HG02981 (cell line): ENCODE measurements at regions not wholly inside any gene's neighbourhood (a gene's known extent, or its start where the extent isn't known, plus 50 kb on each side); places are given as distances from the start of the nearest gene placed in this dataset.

Source experiments
- ATAC-seq: cut with Tn5 transposase; IDR thresholded peaks from one replicate; pipeline ENCODE4 v1.9.1; 2021; ENCODE audit warnings: mild to moderate bottlenecking, moderate library complexity; ENCODE audit not compliant: unreplicated experiment

GRCh38 chr9:88658311-88658822 lies 123.4 kb downstream of the NXNL2 start:
- no peak for ATAC-seq

GRCh38 chr9:88659126-88659525 lies 124.1 kb downstream of the NXNL2 start:
- no peak for ATAC-seq

DNA sequence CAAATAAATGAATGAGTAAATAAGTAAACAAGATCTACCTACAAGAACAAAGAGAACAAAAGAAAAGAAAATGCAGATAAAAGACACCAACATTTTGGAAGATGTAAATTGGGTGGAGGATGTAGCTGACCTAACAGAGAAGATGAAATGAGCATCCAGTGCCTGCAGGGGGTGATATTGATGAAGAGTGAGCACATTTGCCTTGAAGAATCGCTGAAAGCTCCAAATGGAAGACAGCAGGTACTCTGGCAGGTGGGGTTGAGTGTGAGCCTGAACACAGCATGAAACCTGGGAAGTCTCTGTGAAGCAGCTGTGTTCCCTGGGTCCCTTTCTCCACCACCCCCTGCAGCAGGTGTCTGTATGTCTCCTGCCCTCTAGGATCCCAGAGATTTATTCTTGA lies 125.6 kb downstream of the NXNL2 start:
- no peak for ATAC-seq

- no peak for ATAC-seq
Measured at GRCh38 chr9:88661759-88662158, 126.8 kb downstream of the NXNL2 start.

DNA sequence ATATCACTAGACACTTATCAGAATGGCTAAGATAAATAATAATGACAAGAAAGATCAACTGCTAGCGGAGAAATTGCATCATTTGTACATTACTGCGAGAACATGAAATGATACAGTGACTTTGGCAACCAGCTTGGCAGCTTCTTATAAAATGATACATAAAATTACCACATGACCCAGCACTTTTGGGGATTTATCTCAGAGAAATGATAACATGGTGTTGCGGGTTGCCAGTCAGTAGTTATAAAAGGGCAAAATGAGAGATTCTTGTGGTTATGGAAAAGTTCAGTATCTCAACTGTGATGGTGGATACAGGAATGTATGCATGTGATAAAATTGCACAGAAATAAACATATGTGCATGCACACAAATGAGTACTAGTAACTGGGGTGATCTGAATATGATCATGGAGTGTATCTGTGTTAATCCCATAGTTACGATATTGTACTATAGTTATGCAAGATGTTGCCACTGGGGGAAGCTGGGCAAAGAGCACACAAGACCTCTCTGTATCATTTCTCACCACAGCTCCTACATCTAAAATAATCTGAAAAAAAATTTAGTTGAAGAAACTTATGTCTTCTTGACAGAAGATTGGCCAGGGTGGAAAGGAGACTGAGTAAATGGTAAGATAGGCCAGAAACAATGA lies 128.9 kb downstream of the NXNL2 start:
- no peak for ATAC-seq

GRCh38 chr9:88664773-88665172 lies 129.8 kb downstream of the NXNL2 start:
- ATAC-seq, result no peak

- ATAC-seq, result no peak
Measured at GRCh38 chr9:88672874-88673689, 138.1 kb downstream of the NXNL2 start.

DNA sequence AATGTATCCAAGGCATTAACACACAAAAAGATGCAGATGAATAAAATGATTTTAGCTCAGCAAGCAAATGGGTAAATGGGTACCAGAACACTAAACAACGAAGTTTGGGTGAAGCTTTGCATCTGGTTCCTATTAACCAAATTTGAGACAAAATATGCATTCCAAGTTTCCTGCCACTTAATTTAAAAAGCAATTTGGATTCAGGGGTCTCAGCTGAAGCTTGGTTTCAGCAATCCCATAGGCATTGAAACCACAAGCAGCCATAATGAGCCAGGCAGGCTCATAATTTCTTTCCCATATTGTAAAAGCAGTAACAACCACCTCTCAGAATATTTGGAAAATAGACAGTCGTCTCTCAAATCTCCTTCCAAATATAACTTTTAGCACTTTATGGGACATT lies 138.9 kb downstream of the NXNL2 start:
- no peak for ATAC-seq

DNA sequence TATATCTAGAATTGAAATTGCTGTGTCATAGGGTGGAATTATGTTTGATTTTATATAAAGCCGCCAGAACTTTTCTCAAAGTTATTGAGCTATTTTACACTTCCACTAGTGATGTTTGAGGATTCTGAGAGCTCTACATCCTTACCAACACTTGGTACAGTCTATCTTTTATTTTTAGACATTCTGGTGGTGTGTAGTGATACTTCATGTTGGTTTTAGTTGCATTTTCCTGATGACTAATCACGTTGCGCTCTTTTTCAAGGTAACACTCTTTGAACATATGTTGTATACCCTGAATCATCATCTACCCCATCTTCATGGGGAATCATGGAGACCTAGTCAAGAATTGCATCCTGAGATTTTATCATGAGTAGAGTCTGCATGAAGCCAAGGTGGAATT lies 141.7 kb downstream of the NXNL2 start:
- no peak for ATAC-seq

GRCh38 chr9:88678008-88678407 lies 143.0 kb downstream of the NXNL2 start:
- ATAC-seq, result no peak

- no peak for ATAC-seq
Measured at GRCh38 chr9:88678431-88678830, 143.5 kb downstream of the NXNL2 start.

DNA sequence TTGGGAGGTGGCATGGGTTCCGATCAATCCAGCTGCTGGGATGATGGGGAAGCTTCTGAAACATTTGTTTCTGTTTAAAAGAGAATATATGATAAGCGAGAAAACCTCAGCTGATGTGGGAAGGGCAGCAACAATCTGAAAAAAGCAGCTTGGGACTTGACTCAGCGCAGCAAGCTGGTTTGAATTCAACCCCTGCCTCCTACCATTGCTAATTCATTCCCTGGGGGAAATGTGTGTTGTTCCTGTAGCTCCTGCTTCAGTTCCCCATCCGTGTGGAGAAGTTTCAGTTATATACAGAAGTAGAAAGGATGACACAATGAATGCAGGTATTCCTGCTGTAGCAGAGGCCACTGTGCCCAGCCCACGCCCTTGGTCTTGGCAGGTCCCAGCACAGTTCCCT lies 145.1 kb downstream of the NXNL2 start:
- ATAC-seq, result no peak

DNA sequence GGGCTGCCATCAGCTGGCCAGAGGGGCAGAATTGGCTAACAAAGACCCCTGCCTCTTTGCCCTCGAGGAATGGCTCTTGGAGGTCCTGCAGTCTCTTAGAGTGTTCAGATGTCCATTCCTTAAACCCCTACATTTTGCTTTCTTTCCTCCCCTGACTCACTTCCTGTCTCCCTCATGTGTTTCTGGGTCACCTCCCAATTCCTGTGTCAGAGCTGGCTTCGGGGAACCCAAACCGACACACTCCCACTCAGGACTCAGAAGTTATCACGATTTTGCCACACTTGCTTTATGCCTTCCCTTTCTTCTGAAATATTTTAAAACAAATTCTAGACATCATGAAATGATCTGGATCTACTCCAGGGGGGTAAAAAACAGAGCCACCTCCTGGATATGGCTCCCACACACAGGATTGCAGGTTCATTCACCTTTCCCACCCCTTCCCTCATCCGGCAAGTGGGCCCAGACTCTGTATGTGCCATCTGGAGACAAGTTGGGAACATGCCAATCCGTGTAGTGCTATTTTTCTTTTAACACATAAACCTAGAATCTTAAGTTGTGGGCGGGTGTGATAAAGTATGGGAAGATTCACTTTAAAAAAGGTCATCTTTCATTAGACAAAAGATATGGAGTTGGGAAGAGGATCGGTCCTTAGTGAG lies 145.7 kb downstream of the NXNL2 start:
- ATAC-seq, result no peak

DNA sequence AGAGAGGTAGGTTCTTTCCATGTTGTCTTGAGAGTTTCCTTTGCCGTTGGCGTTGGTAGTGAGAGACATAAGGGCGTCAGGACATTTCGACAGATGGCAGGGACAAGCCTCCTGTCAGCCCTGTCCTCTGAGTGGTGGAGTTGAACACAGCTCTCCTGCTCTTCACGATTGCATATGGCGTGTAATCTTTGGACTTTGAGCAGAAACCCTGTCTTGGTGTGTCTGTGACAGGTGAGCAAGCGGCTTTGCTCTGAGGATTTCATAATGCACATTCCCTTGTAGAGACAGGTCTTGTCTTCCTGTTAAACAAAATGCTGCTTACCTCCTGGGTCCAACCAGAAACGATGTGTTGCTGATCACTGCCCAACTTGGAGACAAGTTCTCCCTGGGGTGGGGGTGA lies 146.5 kb downstream of the NXNL2 start:
- no peak for ATAC-seq

- ATAC-seq, result no peak
Measured at GRCh38 chr9:88682431-88682831, 147.5 kb downstream of the NXNL2 start.

DNA sequence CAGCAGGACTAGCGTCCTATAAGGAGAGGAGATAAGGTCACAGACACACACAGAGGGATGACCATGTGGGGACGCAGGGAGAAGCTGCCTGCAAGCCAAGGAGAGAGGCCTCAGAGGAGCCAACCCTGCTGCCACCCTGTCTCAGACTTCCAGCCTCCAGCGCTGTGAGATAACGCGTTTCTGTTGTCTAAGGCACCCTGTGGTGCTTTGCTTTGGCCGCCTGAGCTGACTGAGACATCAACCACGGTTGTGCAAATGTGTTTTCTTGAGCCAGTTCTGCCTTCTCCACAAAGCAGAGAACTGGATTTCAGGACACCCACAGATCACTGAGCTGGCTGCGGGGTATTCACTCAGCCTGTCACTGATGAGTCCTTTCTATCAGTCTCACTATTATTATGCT lies 149.1 kb downstream of the NXNL2 start:
- no peak for ATAC-seq

GRCh38 chr9:88684845-88685244 lies 149.9 kb downstream of the NXNL2 start:
- no peak for ATAC-seq

GRCh38 chr9:88685966-88686365 lies 151.0 kb downstream of the NXNL2 start:
- no peak for ATAC-seq

GRCh38 chr9:88689509-88690298 lies 154.7 kb downstream of the NXNL2 start:
- ATAC-seq, result no peak

- ATAC-seq, result no peak
Measured at GRCh38 chr9:88690628-88691027, 155.7 kb downstream of the NXNL2 start.

- no peak for ATAC-seq
Measured at GRCh38 chr9:88691091-88691490, 156.1 kb downstream of the NXNL2 start.
